ENCODE measurements at regions not wholly inside any gene's neighbourhood (a gene's known extent, or its start where the extent isn't known, plus 50 kb on each side); places are given as distances from the start of the nearest gene placed in this dataset.

DNA sequence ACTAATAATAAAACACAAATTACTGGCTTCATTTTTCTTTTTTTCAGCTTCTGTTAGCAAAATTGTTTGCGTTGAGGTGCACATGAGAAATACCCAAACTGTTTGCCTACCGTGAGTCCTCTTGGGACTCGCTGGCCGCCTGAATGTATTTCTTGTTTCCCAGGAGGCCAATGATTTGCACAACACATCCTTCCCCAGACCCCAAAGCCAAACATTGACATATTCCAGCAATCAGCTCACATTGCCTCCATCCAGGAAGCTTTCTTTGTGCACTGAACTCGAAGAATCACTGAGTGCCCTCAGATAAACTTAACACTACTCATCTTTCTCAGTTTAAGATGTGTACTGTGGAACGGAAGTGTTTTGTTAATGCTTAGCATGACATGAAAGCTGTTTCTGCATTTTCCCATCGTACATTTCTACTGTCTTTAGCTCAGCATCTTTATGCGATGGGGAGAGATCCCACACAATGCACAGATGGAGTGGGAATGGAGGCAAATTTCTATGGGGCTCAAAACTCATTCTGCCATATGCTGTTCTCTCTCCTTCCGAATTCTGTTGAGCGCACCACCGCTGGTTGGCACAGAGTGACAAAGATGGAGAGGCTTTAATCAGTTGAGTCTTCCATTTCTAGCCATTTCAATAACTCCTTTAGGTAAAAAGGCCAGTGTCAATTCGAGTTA is 399.5 kb downstream of the RFC3 start:
- no peaks in the 10 kb centered on the region for H3K9me2 ChIP-seq (replicated peaks; ENCODE audit: low read depth, low read length)
- no peaks in the 10 kb centered on the region for H3K9me3 ChIP-seq (ENCODE audit: insufficient read depth, low read depth, low read length)
- no peaks in the 10 kb centered on the region for H3F3A ChIP-seq (ENCODE audit: low read depth)
- H3K4me2 ChIP-seq (ENCODE audit: low read depth, low read length, poor library complexity, severe bottlenecking): no peak overlapping the region
- H3K27me3 ChIP-seq (ENCODE audit: insufficient read depth, low read length, poor library complexity, severe bottlenecking): no peaks in the 10 kb centered on the region
- no peak overlapping the region for H3K9ac ChIP-seq (ENCODE audit: low read depth, low read length, poor library complexity, severe bottlenecking)
- H3K36me3 ChIP-seq (ENCODE audit: insufficient read depth, low read length): no peaks in the 10 kb centered on the region
- H4K20me1 ChIP-seq (ENCODE audit: insufficient read depth, low read length, poor library complexity, severe bottlenecking): no peaks in the 10 kb centered on the region
- TF ChIP-seq EZH2phosphoT487 (IDR thresholded peaks at IDR 0.05; ENCODE audit: borderline replicate concordance): no peak
- TF ChIP-seq, protein P1, sequence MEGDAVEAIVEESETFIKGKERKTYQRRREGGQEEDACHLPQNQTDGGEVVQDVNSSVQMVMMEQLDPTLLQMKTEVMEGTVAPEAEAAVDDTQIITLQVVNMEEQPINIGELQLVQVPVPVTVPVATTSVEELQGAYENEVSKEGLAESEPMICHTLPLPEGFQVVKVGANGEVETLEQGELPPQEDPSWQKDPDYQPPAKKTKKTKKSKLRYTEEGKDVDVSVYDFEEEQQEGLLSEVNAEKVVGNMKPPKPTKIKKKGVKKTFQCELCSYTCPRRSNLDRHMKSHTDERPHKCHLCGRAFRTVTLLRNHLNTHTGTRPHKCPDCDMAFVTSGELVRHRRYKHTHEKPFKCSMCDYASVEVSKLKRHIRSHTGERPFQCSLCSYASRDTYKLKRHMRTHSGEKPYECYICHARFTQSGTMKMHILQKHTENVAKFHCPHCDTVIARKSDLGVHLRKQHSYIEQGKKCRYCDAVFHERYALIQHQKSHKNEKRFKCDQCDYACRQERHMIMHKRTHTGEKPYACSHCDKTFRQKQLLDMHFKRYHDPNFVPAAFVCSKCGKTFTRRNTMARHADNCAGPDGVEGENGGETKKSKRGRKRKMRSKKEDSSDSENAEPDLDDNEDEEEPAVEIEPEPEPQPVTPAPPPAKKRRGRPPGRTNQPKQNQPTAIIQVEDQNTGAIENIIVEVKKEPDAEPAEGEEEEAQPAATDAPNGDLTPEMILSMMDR (conservative IDR thresholded peaks at IDR 0.05; ENCODE audit: low read length): no peak
- no peaks in the 10 kb centered on the region for H3K4me1 ChIP-seq (ENCODE audit: insufficient read depth, low read length, poor library complexity, severe bottlenecking)
- H2AFZ ChIP-seq (ENCODE audit: low read length): no peak overlapping the region
- H3K4me3 ChIP-seq (ENCODE audit: low read length, poor library complexity, severe bottlenecking): no peak overlapping the region
- H3K79me2 ChIP-seq (ENCODE audit: insufficient read depth, low read length): no peaks in the 10 kb centered on the region

DNA sequence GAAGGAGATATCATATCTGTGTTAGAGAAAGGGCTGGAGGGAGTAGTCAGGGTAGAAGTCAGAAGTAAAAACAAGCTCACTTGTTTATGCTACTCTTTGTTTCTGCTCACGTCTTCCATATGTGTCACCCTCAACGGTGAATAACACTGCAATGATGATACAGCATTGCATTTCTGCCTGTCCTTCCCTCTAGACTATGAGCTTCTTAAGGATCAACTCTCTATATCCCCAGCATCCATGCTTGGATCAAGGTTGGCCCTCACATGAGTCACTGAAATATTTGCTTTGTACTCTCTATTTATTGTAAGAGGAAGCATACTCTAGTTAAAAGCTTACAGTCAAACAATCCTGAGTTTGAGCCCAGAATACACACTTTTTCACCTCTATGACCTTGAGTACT is 406.0 kb downstream of the RFC3 start:
- Histone ChIP-seq H3K9ac (ENCODE audit: low read depth, low read length, poor library complexity, severe bottlenecking) (no peak overlapping the region), H3K4me2 (ENCODE audit: low read depth, low read length, poor library complexity, severe bottlenecking) (no peak overlapping the region), H3F3A (ENCODE audit: low read depth) (no peaks in the 10 kb centered on the region), H3K9me2 (replicated peaks; ENCODE audit: low read depth, low read length) (no peaks in the 10 kb centered on the region), H4K20me1 (ENCODE audit: insufficient read depth, low read length, poor library complexity, severe bottlenecking) (no peaks in the 10 kb centered on the region), H3K4me1 (ENCODE audit: insufficient read depth, low read length, poor library complexity, severe bottlenecking) (no peaks in the 10 kb centered on the region), H3K4me3 (ENCODE audit: low read length, poor library complexity, severe bottlenecking) (no peak overlapping the region), H2AFZ (ENCODE audit: low read length) (no peak overlapping the region), H3K9me3 (ENCODE audit: insufficient read depth, low read depth, low read length) (peaks cover 4% of the 10 kb centered on the region; the same call in 1 of the 2 replicates), H3K27me3 (ENCODE audit: insufficient read depth, low read length, poor library complexity, severe bottlenecking) (no peaks in the 10 kb centered on the region), H3K79me2 (ENCODE audit: insufficient read depth, low read length) (no peaks in the 10 kb centered on the region), H3K36me3 (ENCODE audit: insufficient read depth, low read length) (no peaks in the 10 kb centered on the region)
- TF ChIP-seq, protein P1 (conservative IDR thresholded peaks at IDR 0.05; ENCODE audit: low read length): no peak
- TF ChIP-seq EZH2phosphoT487 (IDR thresholded peaks at IDR 0.05; ENCODE audit: borderline replicate concordance): no peak

DNA sequence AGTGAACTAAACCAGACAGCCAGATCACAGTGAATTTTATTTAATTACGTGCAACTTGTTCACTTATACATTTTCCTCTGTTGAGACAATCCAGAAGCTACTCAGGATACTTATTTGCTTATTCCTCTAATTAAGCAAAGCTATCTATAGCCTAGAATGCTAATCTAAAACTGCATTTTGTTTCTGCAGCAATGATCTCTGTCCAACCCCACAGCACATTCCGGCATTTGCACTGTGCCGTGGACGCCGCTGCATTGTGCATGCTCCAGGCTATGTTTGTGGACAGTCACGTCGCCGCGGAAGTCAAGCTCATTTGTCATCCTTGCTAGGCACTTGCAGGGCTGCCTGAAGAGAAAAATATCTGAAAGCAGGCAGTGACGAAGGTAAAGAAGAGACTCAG is 406.9 kb downstream of the RFC3 start:
- Histone ChIP-seq H4K20me1 (ENCODE audit: insufficient read depth, low read length, poor library complexity, severe bottlenecking) (no peaks in the 10 kb centered on the region), H3K9me2 (replicated peaks; ENCODE audit: low read depth, low read length) (no peaks in the 10 kb centered on the region), H3K27me3 (ENCODE audit: insufficient read depth, low read length, poor library complexity, severe bottlenecking) (no peaks in the 10 kb centered on the region), H3K4me2 (ENCODE audit: low read depth, low read length, poor library complexity, severe bottlenecking) (no peak overlapping the region), H3K36me3 (ENCODE audit: insufficient read depth, low read length) (no peaks in the 10 kb centered on the region), H3K4me1 (ENCODE audit: insufficient read depth, low read length, poor library complexity, severe bottlenecking) (no peaks in the 10 kb centered on the region), H3K9ac (ENCODE audit: low read depth, low read length, poor library complexity, severe bottlenecking) (no peak overlapping the region), H3K79me2 (ENCODE audit: insufficient read depth, low read length) (no peaks in the 10 kb centered on the region), H3F3A (ENCODE audit: low read depth) (no peaks in the 10 kb centered on the region), H3K4me3 (ENCODE audit: low read length, poor library complexity, severe bottlenecking) (no peak overlapping the region), H2AFZ (ENCODE audit: low read length) (no peak overlapping the region), H3K9me3 (ENCODE audit: insufficient read depth, low read depth, low read length) (peaks cover 4% of the 10 kb centered on the region; the same call in 1 of the 2 replicates)
- TF ChIP-seq, protein P1 (conservative IDR thresholded peaks at IDR 0.05; ENCODE audit: low read length): no peak
- no peak for TF ChIP-seq EZH2phosphoT487 (IDR thresholded peaks at IDR 0.05; ENCODE audit: borderline replicate concordance)
